ENCODE measurements at regions not wholly inside any gene's neighbourhood (a gene's known extent, or its start where the extent isn't known, plus 50 kb on each side); places are given as distances from the start of the nearest gene placed in this dataset.
A peak's percentile ranks its signal among the peaks of the same experiment; 100 is the strongest.

GRCh38 chr15:100708916-100709315, 106.5 kb downstream of the ASB7 start:
- no peak for TF ChIP-seq CTCF (IDR thresholded peaks at IDR 0.05; ENCODE audit: low read depth, low read length)
- H3K4me3 ChIP-seq (ENCODE audit: low read depth, low read length), result no peak overlapping the region
- in situ Hi-C loops (cut with HindIII; ENCODE audit: low sequenced_read_pairs), result no loop called here
- DNase-seq (ENCODE audit: low read depth, low spot score), result no peak

- no peak for DNase-seq (ENCODE audit: low read depth, low spot score)
- no peak overlapping the region for H3K4me3 ChIP-seq (ENCODE audit: low read depth, low read length)
- in situ Hi-C loops (cut with HindIII; ENCODE audit: low sequenced_read_pairs), result no loop called here
- TF ChIP-seq CTCF (IDR thresholded peaks at IDR 0.05; ENCODE audit: low read depth, low read length), result no peak
Measured at GRCh38 chr15:100710222-100710621, 107.8 kb downstream of the ASB7 start.

- H3K4me3 ChIP-seq (ENCODE audit: low read depth, low read length), result no peak overlapping the region
Measured at GRCh38 chr15:100710744-100711515, 108.5 kb downstream of the ASB7 start.

GRCh38 chr15:100711516-100712021, 109.2 kb downstream of the ASB7 start:
- in situ Hi-C loops (cut with HindIII; ENCODE audit: low sequenced_read_pairs), result no loop called here
- no peak overlapping the region for H3K4me3 ChIP-seq (ENCODE audit: low read depth, low read length)
- no peak for DNase-seq (ENCODE audit: low read depth, low spot score)
- TF ChIP-seq CTCF (IDR thresholded peaks at IDR 0.05; ENCODE audit: low read depth, low read length), result no peak

More at GRCh38 chr15:100710744-100711515, 108.5 kb downstream of the ASB7 start:
- DNase-seq (ENCODE audit: low read depth, low spot score), result no peak
- TF ChIP-seq CTCF (IDR thresholded peaks at IDR 0.05; ENCODE audit: low read depth, low read length), result no peak
- in situ Hi-C loops (cut with HindIII; ENCODE audit: low sequenced_read_pairs), result no loop called here

GRCh38 chr15:100712226-100712625, 109.8 kb downstream of the ASB7 start:
- no peak for TF ChIP-seq CTCF (IDR thresholded peaks at IDR 0.05; ENCODE audit: low read depth, low read length)
- DNase-seq (ENCODE audit: low read depth, low spot score), result no peak
- no peak overlapping the region for H3K4me3 ChIP-seq (ENCODE audit: low read depth, low read length)
- in situ Hi-C loops (cut with HindIII; ENCODE audit: low sequenced_read_pairs), result no loop called here

GRCh38 chr15:100713163-100713867, 110.9 kb downstream of the ASB7 start:
- DNase-seq (ENCODE audit: low read depth, low spot score), result peak; percentile 65
- in situ Hi-C loops (cut with HindIII; ENCODE audit: low sequenced_read_pairs), result no loop called here
- TF ChIP-seq CTCF (IDR thresholded peaks at IDR 0.05; ENCODE audit: low read depth, low read length), result no peak
- no peak overlapping the region for H3K4me3 ChIP-seq (ENCODE audit: low read depth, low read length)
